ENCODE measurements at regions not wholly inside any gene's neighbourhood (a gene's known extent, or its start where the extent isn't known, plus 50 kb on each side); places are given as distances from the start of the nearest gene placed in this dataset.

GRCh38 chr4:31415629-31416028 lies 695.5 kb downstream of the PCDH7 start:
- Histone ChIP-seq H3K36me3 (ENCODE audit: insufficient read depth, low read length) (no peaks in the 10 kb centered on the region), H3K4me1 (ENCODE audit: insufficient read depth, low read length, poor library complexity, severe bottlenecking) (no peaks in the 10 kb centered on the region), H3K27me3 (ENCODE audit: insufficient read depth, low read length, poor library complexity, severe bottlenecking) (no peaks in the 10 kb centered on the region), H2AFZ (ENCODE audit: low read length) (no peak overlapping the region), H3K4me2 (ENCODE audit: low read depth, low read length, poor library complexity, severe bottlenecking) (no peak overlapping the region), H3K9ac (ENCODE audit: low read depth, low read length, poor library complexity, severe bottlenecking) (no peak overlapping the region), H4K20me1 (ENCODE audit: insufficient read depth, low read length, poor library complexity, severe bottlenecking) (no peaks in the 10 kb centered on the region), H3F3A (ENCODE audit: low read depth) (no peaks in the 10 kb centered on the region), H3K79me2 (ENCODE audit: insufficient read depth, low read length) (no peaks in the 10 kb centered on the region), H3K9me3 (ENCODE audit: insufficient read depth, low read depth, low read length) (no peaks in the 10 kb centered on the region), H3K9me2 (replicated peaks; ENCODE audit: low read depth, low read length) (no peaks in the 10 kb centered on the region), H3K4me3 (ENCODE audit: low read length, poor library complexity, severe bottlenecking) (no peak overlapping the region)
- TF ChIP-seq EZH2phosphoT487 (IDR thresholded peaks at IDR 0.05; ENCODE audit: borderline replicate concordance), result no peak
- TF ChIP-seq CTCF (conservative IDR thresholded peaks at IDR 0.05; ENCODE audit: low read length), result no peak

- Histone ChIP-seq H3K79me2 (ENCODE audit: insufficient read depth, low read length) (no peaks in the 10 kb centered on the region), H3K36me3 (ENCODE audit: insufficient read depth, low read length) (no peaks in the 10 kb centered on the region), H3K4me1 (ENCODE audit: insufficient read depth, low read length, poor library complexity, severe bottlenecking) (no peaks in the 10 kb centered on the region), H3K9ac (ENCODE audit: low read depth, low read length, poor library complexity, severe bottlenecking) (no peak overlapping the region), H3K4me3 (ENCODE audit: low read length, poor library complexity, severe bottlenecking) (no peak overlapping the region), H3F3A (ENCODE audit: low read depth) (no peaks in the 10 kb centered on the region), H3K27me3 (ENCODE audit: insufficient read depth, low read length, poor library complexity, severe bottlenecking) (no peaks in the 10 kb centered on the region), H3K9me3 (ENCODE audit: insufficient read depth, low read depth, low read length) (no peaks in the 10 kb centered on the region), H4K20me1 (ENCODE audit: insufficient read depth, low read length, poor library complexity, severe bottlenecking) (no peaks in the 10 kb centered on the region), H2AFZ (ENCODE audit: low read length) (no peak overlapping the region), H3K9me2 (replicated peaks; ENCODE audit: low read depth, low read length) (no peaks in the 10 kb centered on the region), H3K4me2 (ENCODE audit: low read depth, low read length, poor library complexity, severe bottlenecking) (no peak overlapping the region)
- TF ChIP-seq CTCF (conservative IDR thresholded peaks at IDR 0.05; ENCODE audit: low read length) (no peak), EZH2phosphoT487 (IDR thresholded peaks at IDR 0.05; ENCODE audit: borderline replicate concordance) (no peak)
Observed at GRCh38 chr4:31416498-31416897, 696.3 kb downstream of the PCDH7 start.

GRCh38 chr4:31417040-31417439 lies 696.9 kb downstream of the PCDH7 start:
- no peaks in the 10 kb centered on the region for H3K36me3 ChIP-seq (ENCODE audit: insufficient read depth, low read length)
- no peaks in the 10 kb centered on the region for H3F3A ChIP-seq (ENCODE audit: low read depth)
- H4K20me1 ChIP-seq (ENCODE audit: insufficient read depth, low read length, poor library complexity, severe bottlenecking), result no peaks in the 10 kb centered on the region
- TF ChIP-seq CTCF (conservative IDR thresholded peaks at IDR 0.05; ENCODE audit: low read length) (no peak), EZH2phosphoT487 (IDR thresholded peaks at IDR 0.05; ENCODE audit: borderline replicate concordance) (no peak)
- no peak overlapping the region for H2AFZ ChIP-seq (ENCODE audit: low read length)
- H3K9me3 ChIP-seq (ENCODE audit: insufficient read depth, low read depth, low read length), result no peaks in the 10 kb centered on the region
- H3K79me2 ChIP-seq (ENCODE audit: insufficient read depth, low read length), result no peaks in the 10 kb centered on the region
- no peaks in the 10 kb centered on the region for H3K4me1 ChIP-seq (ENCODE audit: insufficient read depth, low read length, poor library complexity, severe bottlenecking)
- no peaks in the 10 kb centered on the region for H3K9me2 ChIP-seq (replicated peaks; ENCODE audit: low read depth, low read length)
- no peak overlapping the region for H3K9ac ChIP-seq (ENCODE audit: low read depth, low read length, poor library complexity, severe bottlenecking)
- H3K4me3 ChIP-seq (ENCODE audit: low read length, poor library complexity, severe bottlenecking), result no peak overlapping the region
- no peak overlapping the region for H3K4me2 ChIP-seq (ENCODE audit: low read depth, low read length, poor library complexity, severe bottlenecking)
- no peaks in the 10 kb centered on the region for H3K27me3 ChIP-seq (ENCODE audit: insufficient read depth, low read length, poor library complexity, severe bottlenecking)

All from Loucy (cell line).